ENCODE measurements at regions not wholly inside any gene's neighbourhood (a gene's known extent, or its start where the extent isn't known, plus 50 kb on each side); places are given as distances from the start of the nearest gene placed in this dataset.

GRCh38 chr5:74367934-74368333 lies 272.6 kb downstream of the ENC1 start:
- peaks cover 8% of the 10 kb centered on the region for H3K4me1 Mint-ChIP-seq
- ATAC-seq: no peak
- Histone ChIP-seq H2AFZ (peak overlapping the region; percentile 47; the same call in 1 of the 2 replicates), H3K79me2 (replicated peaks; ENCODE audit: insufficient read depth) (no peaks in the 10 kb centered on the region), H3F3A (replicated peaks; ENCODE audit: low read depth) (no peaks in the 10 kb centered on the region), H3K4me2 (no peak overlapping the region), H3K4me1 (ENCODE audit: insufficient read depth) (no peaks in the 10 kb centered on the region), H4K20me1 (replicated peaks; ENCODE audit: insufficient read depth) (no peaks in the 10 kb centered on the region), H3K36me3 (ENCODE audit: insufficient read depth) (no peaks in the 10 kb centered on the region), H3K27me3 (ENCODE audit: insufficient read depth) (no peaks in the 10 kb centered on the region), H3K4me3 (no peak overlapping the region), H3K9me2 (ENCODE audit: insufficient read depth) (0 out of 2 replicates have a peak, but pooled peaks cover 3% of the 10 kb centered on the region), H3K27ac (ENCODE audit: low read depth) (no peak overlapping the region)
- no peaks in the 10 kb centered on the region for H3K27me3 Mint-ChIP-seq (ENCODE audit: insufficient read depth, low read depth, poor library complexity)
- H3K4me3 Mint-ChIP-seq: no peak overlapping the region
- DNase-seq (ENCODE audit: low spot score): no peak
- no peak overlapping the region for H3K27ac Mint-ChIP-seq
- TF ChIP-seq ETS1 (IDR thresholded peaks at IDR 0.05): no peak
- H3K36me3 Mint-ChIP-seq (ENCODE audit: low read depth): no peaks in the 10 kb centered on the region
- no peaks in the 10 kb centered on the region; the same call in 2 of the 3 replicates for H3K9me3 Mint-ChIP-seq

- ATAC-seq: no peak; the same call in 2 of the 3 replicates
- TF ChIP-seq JUNB (IDR thresholded peaks at IDR 0.05; ENCODE audit: unreplicated experiment) (no peak), ZNF331 (CRISPR knock-in tag; IDR thresholded peaks at IDR 0.05; ENCODE audit: low read depth) (no peak), ZNF114 (CRISPR knock-in tag; IDR thresholded peaks at IDR 0.05) (no peak), POLR2AphosphoS5 (IDR thresholded peaks at IDR 0.05; ENCODE audit: low read depth) (no peak), CREB1 (CRISPR knock-in tag; IDR thresholded peaks at IDR 0.05; ENCODE audit: low read depth) (no peak), EZH2phosphoT487 (IDR thresholded peaks at IDR 0.05; ENCODE audit: unreplicated experiment) (no peak), CTCF (conservative IDR thresholded peaks at IDR 0.05; ENCODE audit: low read depth in 2 of 2) (no peak), ETS1 (IDR thresholded peaks at IDR 0.05) (no peak), REST (IDR thresholded peaks at IDR 0.05; ENCODE audit: unreplicated experiment) (no peak), NANOG (IDR thresholded peaks at IDR 0.05; ENCODE audit: borderline replicate concordance) (no peak), EZH2 (IDR thresholded peaks at IDR 0.05; ENCODE audit: low read depth, unreplicated experiment) (no peak), STAT1 (IDR thresholded peaks at IDR 0.05; ENCODE audit: unreplicated experiment) (no peak)
Measured at GRCh38 chr5:74367241-74367733, 273.2 kb downstream of the ENC1 start.

More at GRCh38 chr5:74367241-74367733, 273.2 kb downstream of the ENC1 start:
- Histone ChIP-seq H2AFZ (no peak overlapping the region), H3K79me2 (replicated peaks; ENCODE audit: insufficient read depth) (no peaks in the 10 kb centered on the region), H3K4me2 (no peak overlapping the region), H3F3A (replicated peaks; ENCODE audit: low read depth) (no peaks in the 10 kb centered on the region), H3K36me3 (ENCODE audit: insufficient read depth) (no peaks in the 10 kb centered on the region), H3K9me2 (ENCODE audit: insufficient read depth) (0 out of 2 replicates have a peak, but pooled peaks cover 3% of the 10 kb centered on the region), H3K27ac (ENCODE audit: low read depth) (no peak overlapping the region), H3K4me3 (no peak overlapping the region), H3K27me3 (ENCODE audit: insufficient read depth) (no peaks in the 10 kb centered on the region), H3K4me1 (ENCODE audit: insufficient read depth) (no peaks in the 10 kb centered on the region), H4K20me1 (replicated peaks; ENCODE audit: insufficient read depth) (no peaks in the 10 kb centered on the region)
- Mint-ChIP-seq H3K27me3 (ENCODE audit: insufficient read depth, low read depth, poor library complexity) (no peaks in the 10 kb centered on the region), H3K4me3 (no peak overlapping the region), H3K36me3 (ENCODE audit: low read depth) (no peaks in the 10 kb centered on the region), H3K9me3 (no peaks in the 10 kb centered on the region; the same call in 2 of the 3 replicates), H3K4me1 (peaks cover 8% of the 10 kb centered on the region), H3K27ac (no peak overlapping the region)
- no peak for DNase-seq (ENCODE audit: low spot score)

Data from GM23338 (cell line).